HG03108 (cell line): ENCODE measurements at regions not wholly inside any gene's neighbourhood (a gene's known extent, or its start where the extent isn't known, plus 50 kb on each side); places are given as distances from the start of the nearest gene placed in this dataset.

Source experiments
- ATAC-seq: cut with Tn5 transposase; IDR thresholded peaks from one replicate; pipeline ENCODE4 v1.9.1; 2021; ENCODE audit warnings: moderate library complexity; ENCODE audit not compliant: unreplicated experiment

- ATAC-seq, result no peak
Observed at GRCh38 chr2:168338803-168339437, 91.5 kb upstream of the STK39 start.

GRCh38 chr2:168340931-168341330, 93.5 kb upstream of the STK39 start:
- no peak for ATAC-seq

- ATAC-seq, result no peak
Observed at GRCh38 chr2:168343586-168343985, 96.2 kb upstream of the STK39 start.

GRCh38 chr2:168344706-168345105, 97.3 kb upstream of the STK39 start:
- no peak for ATAC-seq

GRCh38 chr2:168345601-168346000, 98.2 kb upstream of the STK39 start:
- ATAC-seq, result no peak

- peak; percentile 60 for ATAC-seq
Observed at GRCh38 chr2:168346725-168347477, 99.5 kb upstream of the STK39 start.

GRCh38 chr2:168348076-168348475, 100.7 kb upstream of the STK39 start:
- peak; percentile 58 for ATAC-seq

- no peak for ATAC-seq
Observed at GRCh38 chr2:168350380-168350779, 103.0 kb upstream of the STK39 start.

GRCh38 chr2:168353251-168353650, 102.8 kb upstream of the CERS6 start:
- ATAC-seq, result no peak

- ATAC-seq, result no peak
Observed at GRCh38 chr2:168354499-168354898, 101.6 kb upstream of the CERS6 start.

GRCh38 chr2:168355121-168355520, 101.0 kb upstream of the CERS6 start:
- no peak for ATAC-seq

- no peak for ATAC-seq
Observed at GRCh38 chr2:168355779-168356476, 100.1 kb upstream of the CERS6 start.

GRCh38 chr2:168356477-168356835, 99.6 kb upstream of the CERS6 start:
- no peak for ATAC-seq

- no peak for ATAC-seq
Observed at GRCh38 chr2:168357797-168358472, 98.1 kb upstream of the CERS6 start.

GRCh38 chr2:168359082-168359481, 97.0 kb upstream of the CERS6 start:
- ATAC-seq, result no peak

- ATAC-seq, result no peak
Observed at GRCh38 chr2:168363347-168364092, 92.6 kb upstream of the CERS6 start.

- ATAC-seq, result no peak
Observed at GRCh38 chr2:168365094-168365621, 90.9 kb upstream of the CERS6 start.

GRCh38 chr2:168369031-168369430, 87.0 kb upstream of the CERS6 start:
- no peak for ATAC-seq

GRCh38 chr2:168371273-168372019, 84.6 kb upstream of the CERS6 start:
- ATAC-seq, result peak; percentile 95

GRCh38 chr2:168373468-168373867, 82.6 kb upstream of the CERS6 start:
- no peak for ATAC-seq
